ENCODE measurements at regions not wholly inside any gene's neighbourhood (a gene's known extent, or its start where the extent isn't known, plus 50 kb on each side); places are given as distances from the start of the nearest gene placed in this dataset.

DNA sequence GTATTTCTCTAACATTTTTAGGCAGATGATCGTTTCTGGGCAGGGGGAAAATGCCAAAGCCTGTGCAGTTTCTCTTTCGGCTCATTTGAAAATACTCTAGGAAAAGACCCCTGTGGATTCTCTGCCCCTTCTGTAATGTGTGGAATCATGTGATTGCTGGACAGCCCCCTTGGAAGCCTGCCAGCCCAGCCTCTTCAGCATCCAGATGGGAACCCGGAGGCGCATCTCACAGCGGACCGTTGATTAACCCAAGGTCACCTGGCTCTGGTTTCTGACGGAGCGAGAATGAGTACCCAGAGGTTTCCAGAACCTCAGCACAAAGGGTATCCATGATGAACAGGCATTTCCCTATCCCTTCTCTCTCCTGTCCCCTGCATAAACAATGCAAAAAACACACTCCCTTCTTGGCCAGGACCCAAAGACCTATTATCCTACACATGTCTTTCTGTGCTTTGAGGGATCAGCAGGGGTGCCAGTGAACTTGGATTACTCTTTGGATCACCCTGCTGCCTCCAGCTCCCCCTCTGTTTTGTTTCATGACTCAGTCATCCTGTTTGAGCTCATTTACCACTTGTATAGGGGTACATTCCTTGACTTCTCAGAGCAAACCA is 957.1 kb upstream of the RBFOX1 start:
- TF ChIP-seq, protein P1, sequence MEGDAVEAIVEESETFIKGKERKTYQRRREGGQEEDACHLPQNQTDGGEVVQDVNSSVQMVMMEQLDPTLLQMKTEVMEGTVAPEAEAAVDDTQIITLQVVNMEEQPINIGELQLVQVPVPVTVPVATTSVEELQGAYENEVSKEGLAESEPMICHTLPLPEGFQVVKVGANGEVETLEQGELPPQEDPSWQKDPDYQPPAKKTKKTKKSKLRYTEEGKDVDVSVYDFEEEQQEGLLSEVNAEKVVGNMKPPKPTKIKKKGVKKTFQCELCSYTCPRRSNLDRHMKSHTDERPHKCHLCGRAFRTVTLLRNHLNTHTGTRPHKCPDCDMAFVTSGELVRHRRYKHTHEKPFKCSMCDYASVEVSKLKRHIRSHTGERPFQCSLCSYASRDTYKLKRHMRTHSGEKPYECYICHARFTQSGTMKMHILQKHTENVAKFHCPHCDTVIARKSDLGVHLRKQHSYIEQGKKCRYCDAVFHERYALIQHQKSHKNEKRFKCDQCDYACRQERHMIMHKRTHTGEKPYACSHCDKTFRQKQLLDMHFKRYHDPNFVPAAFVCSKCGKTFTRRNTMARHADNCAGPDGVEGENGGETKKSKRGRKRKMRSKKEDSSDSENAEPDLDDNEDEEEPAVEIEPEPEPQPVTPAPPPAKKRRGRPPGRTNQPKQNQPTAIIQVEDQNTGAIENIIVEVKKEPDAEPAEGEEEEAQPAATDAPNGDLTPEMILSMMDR (IDR thresholded peaks at IDR 0.05): no peak
- TF ChIP-seq POLR2A (IDR thresholded peaks at IDR 0.05) (no peak), POLR2AphosphoS5 (IDR thresholded peaks at IDR 0.05) (no peak)
- no peak overlapping the region for H3K27ac ChIP-seq
- H3K4me1 ChIP-seq (replicated peaks): no peaks in the 10 kb centered on the region
- intact Hi-C loops (cut with DNase I): no loop called here
- H3K4me3 ChIP-seq: no peak overlapping the region
- DNase-seq (ENCODE audit: low spot score): no peak
- H3K27me3 ChIP-seq (replicated peaks; ENCODE audit: insufficient read depth): no peaks in the 10 kb centered on the region
- no peaks in the 10 kb centered on the region for H3K9me3 ChIP-seq
- H3K36me3 ChIP-seq: no peaks in the 10 kb centered on the region
- WGBS: 27% methylated on average over 8 of the region's 8 CpGs

- Histone ChIP-seq H3K9me3 (no peaks in the 10 kb centered on the region), H3K4me1 (replicated peaks) (no peaks in the 10 kb centered on the region), H3K4me3 (no peak overlapping the region), H3K27me3 (replicated peaks; ENCODE audit: insufficient read depth) (no peaks in the 10 kb centered on the region), H3K36me3 (no peaks in the 10 kb centered on the region), H3K27ac (no peak overlapping the region)
- TF ChIP-seq, protein P1 (IDR thresholded peaks at IDR 0.05): no peak
- TF ChIP-seq POLR2AphosphoS5 (IDR thresholded peaks at IDR 0.05): no peak
- no peak for TF ChIP-seq POLR2A (IDR thresholded peaks at IDR 0.05)
- WGBS: 7% methylated on average over 3 of the region's 3 CpGs
- DNase-seq (ENCODE audit: low spot score): no peak
- intact Hi-C loops (cut with DNase I): no loop called here
Measured at GRCh38 chr16:6374821-6375220, 957.8 kb upstream of the RBFOX1 start.

DNA sequence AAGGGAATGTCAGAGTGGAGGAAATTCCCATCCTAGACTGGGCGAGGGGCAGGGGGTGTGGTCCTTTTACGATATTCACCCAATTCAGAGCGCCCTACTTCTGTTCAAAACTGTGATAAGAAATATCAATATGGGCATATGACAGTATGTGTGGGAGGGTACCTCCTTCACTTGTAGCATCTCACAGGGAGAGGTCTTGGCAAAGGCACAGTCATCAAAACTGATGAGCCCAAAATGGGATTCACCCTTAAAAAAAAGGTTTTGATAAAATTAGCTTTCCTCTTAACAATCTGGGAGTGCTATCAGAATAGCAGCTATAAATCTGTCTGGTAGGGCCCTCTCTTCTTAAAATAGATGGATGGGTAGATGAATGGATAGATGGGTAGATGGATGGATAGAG is 967.8 kb upstream of the RBFOX1 start:
- Histone ChIP-seq H3K27ac (no peak overlapping the region), H3K9me3 (no peaks in the 10 kb centered on the region), H3K27me3 (replicated peaks; ENCODE audit: insufficient read depth) (no peaks in the 10 kb centered on the region), H3K36me3 (no peaks in the 10 kb centered on the region), H3K4me1 (replicated peaks) (no peaks in the 10 kb centered on the region), H3K4me3 (no peak overlapping the region)
- intact Hi-C loops (cut with DNase I): no loop called here
- DNase-seq (ENCODE audit: low spot score): no peak
- no peak for TF ChIP-seq POLR2A (IDR thresholded peaks at IDR 0.05)
- no peak for TF ChIP-seq POLR2AphosphoS5 (IDR thresholded peaks at IDR 0.05)
- TF ChIP-seq, protein P1 (IDR thresholded peaks at IDR 0.05): no peak
- WGBS: 90% methylated on average over 3 of the region's 3 CpGs

DNA sequence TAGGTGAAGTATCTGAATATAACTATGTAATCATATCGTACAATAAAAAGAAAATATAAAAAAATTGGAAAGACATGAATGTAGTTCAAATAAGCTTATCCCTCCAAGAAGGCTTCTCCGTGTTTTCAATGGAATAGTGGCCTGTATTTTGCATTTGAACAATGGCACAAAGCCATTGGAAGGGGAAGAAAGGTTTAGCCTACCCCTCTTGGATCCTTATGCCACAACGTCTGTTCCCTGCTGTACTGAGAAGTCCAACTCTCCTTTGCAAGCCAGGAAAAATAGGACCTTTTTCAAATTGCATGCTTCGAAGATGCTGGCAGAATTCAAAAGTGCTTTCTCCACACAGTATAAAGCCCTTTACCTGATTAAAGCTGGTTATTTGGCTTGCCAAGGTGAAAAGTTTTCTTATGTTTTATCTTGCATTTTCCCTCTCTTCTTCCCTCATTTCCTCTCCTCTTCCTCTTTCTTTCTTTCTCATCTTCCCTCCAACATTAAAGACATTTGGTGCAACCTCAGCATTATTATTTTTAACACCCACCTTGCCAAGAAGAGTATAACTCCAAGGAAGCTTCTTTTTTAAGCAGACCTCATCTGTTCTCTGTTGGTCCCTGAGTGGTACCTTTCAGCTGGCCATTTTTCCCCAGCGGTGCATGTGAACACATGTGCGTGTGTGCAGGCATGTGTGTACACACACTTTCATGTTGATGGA is 968.6 kb upstream of the RBFOX1 start:
- Histone ChIP-seq H3K4me3 (no peak overlapping the region), H3K27me3 (replicated peaks; ENCODE audit: insufficient read depth) (no peaks in the 10 kb centered on the region), H3K27ac (no peak overlapping the region), H3K4me1 (replicated peaks) (no peaks in the 10 kb centered on the region), H3K36me3 (no peaks in the 10 kb centered on the region), H3K9me3 (no peaks in the 10 kb centered on the region)
- TF ChIP-seq POLR2AphosphoS5 (IDR thresholded peaks at IDR 0.05) (no peak), POLR2A (IDR thresholded peaks at IDR 0.05) (no peak)
- TF ChIP-seq, protein P1 (IDR thresholded peaks at IDR 0.05): no peak
- no peak for DNase-seq (ENCODE audit: low spot score)
- intact Hi-C loops (cut with DNase I): no loop called here
- 70% methylated on average over 6 of the region's 6 CpGs for WGBS

DNA sequence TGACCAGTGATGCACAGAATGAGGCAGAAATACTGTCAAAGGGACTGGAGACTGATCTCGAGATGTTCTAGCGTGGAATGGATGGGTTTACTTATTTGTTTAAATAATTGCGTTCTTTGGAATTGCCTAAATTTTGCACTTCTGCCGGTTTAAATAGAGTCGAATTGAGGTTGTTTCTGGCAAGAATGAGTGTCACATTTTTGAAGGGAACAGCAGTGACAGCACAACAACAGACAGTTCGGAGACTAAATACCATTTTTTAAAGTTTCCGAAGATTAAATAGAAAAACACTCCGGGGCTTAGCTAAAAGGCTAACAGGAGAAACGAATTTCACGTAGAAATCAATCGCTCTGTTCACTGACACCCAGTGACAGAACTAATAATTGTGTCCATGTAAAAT is 969.2 kb upstream of the RBFOX1 start:
- Histone ChIP-seq H3K4me1 (replicated peaks) (no peaks in the 10 kb centered on the region), H3K9me3 (no peaks in the 10 kb centered on the region), H3K27ac (no peak overlapping the region), H3K36me3 (no peaks in the 10 kb centered on the region), H3K27me3 (replicated peaks; ENCODE audit: insufficient read depth) (no peaks in the 10 kb centered on the region), H3K4me3 (no peak overlapping the region)
- no peak for TF ChIP-seq POLR2AphosphoS5 (IDR thresholded peaks at IDR 0.05)
- TF ChIP-seq, protein P1 (IDR thresholded peaks at IDR 0.05): no peak
- no peak for TF ChIP-seq POLR2A (IDR thresholded peaks at IDR 0.05)
- DNase-seq (ENCODE audit: low spot score): no peak
- intact Hi-C loops (cut with DNase I): no loop called here
- 89% methylated on average over 11 of the region's 11 CpGs for WGBS
